IMR-90 (cell line): ENCODE measurements at regions not wholly inside any gene's neighbourhood (a gene's known extent, or its start where the extent isn't known, plus 50 kb on each side); places are given as distances from the start of the nearest gene placed in this dataset.
"Not testable (repeated sequence)": the region's sequence is repeated elsewhere in the genome, so short reads cannot be mapped to it uniquely, and the experiment has no call there.

ENCODE experiments used
- ATAC-seq: fragments of 200-7000 bp; cut with Tn5 transposase; 2 replicates; pipeline ENCODE4 v1.9.1; 2020; ENCODE audit warnings: low read depth, mild to moderate bottlenecking, moderate library complexity
- BruUV-seq: library from RNA; stranded (reverse); fragments of 400-500 nt; replicated peaks from 2 replicates; lab custom pipeline; 2021; lab: Mats Ljungman, UMichigan
- CTCF ChIA-PET: fragments of 300-600 bp; formaldehyde crosslinking; extraction: SDS; loops from one replicate; lab custom pipeline; 2021; ENCODE audit warnings: antibody characterized with exemption; lab: Yijun Ruan, JAX
- POLR2A ChIA-PET: fragments of 300-600 bp; sonication (Branson Sonifier 250); formaldehyde crosslinking; loops from one replicate; lab custom pipeline; 2022; ENCODE audit warnings: antibody characterized with exemption; ENCODE audit not compliant: unreplicated experiment; lab: Charles Lee
- DNase-seq: peaks from one replicate; pipeline ENCODE4 v3.0.0; 2013
- H2AFZ ChIP-seq: replicated peaks from 2 replicates; pipeline ENCODE3; 2013; ENCODE audit warnings: low read length, mild to moderate bottlenecking; ENCODE audit not compliant: poor library complexity
- H2AK5ac ChIP-seq: 2 replicates; pipeline ENCODE4 v1.6.1; 2013; ENCODE audit warnings: low read depth, low read length, inconsistent platforms
- H2AK9ac ChIP-seq: replicated peaks from 2 replicates; pipeline ENCODE3; 2013; ENCODE audit warnings: mild to moderate bottlenecking, low read depth, low read length, moderate library complexity; ENCODE audit not compliant: poor library complexity
- H2BK120ac ChIP-seq: 2 replicates; pipeline ENCODE4 v1.6.1; 2013; ENCODE audit warnings: low read depth, low read length, inconsistent platforms
- H2BK15ac ChIP-seq: 3 replicates; pipeline ENCODE4 v1.6.1; 2013; ENCODE audit warnings: low read depth, low read length, inconsistent platforms
- H2BK20ac ChIP-seq: 2 replicates; pipeline ENCODE4 v1.6.1; 2013; ENCODE audit warnings: low read depth, mild to moderate bottlenecking, inconsistent platforms, low read length, moderate library complexity
- H2BK5ac ChIP-seq: 2 replicates; pipeline ENCODE4 v1.6.1; 2013; ENCODE audit warnings: mild to moderate bottlenecking, low read depth, low read length, inconsistent platforms; ENCODE audit not compliant: poor library complexity, severe bottlenecking
- H3K14ac ChIP-seq: replicated peaks from 2 replicates; pipeline ENCODE4 v1.6.1; 2013; ENCODE audit warnings: low read depth, low read length, inconsistent platforms
- H3K18ac ChIP-seq: 2 replicates; pipeline ENCODE4 v1.6.1; 2013; ENCODE audit warnings: low read depth, low read length, control low read depth
- H3K23ac ChIP-seq: 2 replicates; pipeline ENCODE4 v1.6.1; 2013; ENCODE audit warnings: low read depth, low read length, inconsistent platforms
- H3K27ac ChIP-seq: 2 replicates; pipeline ENCODE4 v1.5.1; 2013; ENCODE audit warnings: mild to moderate bottlenecking, control low read depth, low read length; ENCODE audit not compliant: insufficient read depth
- H3K27me3 ChIP-seq: 2 replicates; pipeline ENCODE4 v1.6.1; 2013; ENCODE audit warnings: low read length; ENCODE audit not compliant: control insufficient read depth, insufficient read depth
- H3K36me3 ChIP-seq: 2 replicates; pipeline ENCODE4 v1.6.1; 2013; ENCODE audit warnings: low read length, mixed read lengths; ENCODE audit not compliant: control insufficient read depth, insufficient read depth
- H3K4ac ChIP-seq: 2 replicates; pipeline ENCODE4 v1.6.1; 2013; ENCODE audit warnings: low read depth, low read length, inconsistent platforms
- H3K4me1 ChIP-seq: 2 replicates; pipeline ENCODE4 v1.6.1; 2013; ENCODE audit warnings: low read length, mixed read lengths; ENCODE audit not compliant: control insufficient read depth, insufficient read depth
- H3K4me2 ChIP-seq: 2 replicates; pipeline ENCODE4 v1.6.1; 2013; ENCODE audit warnings: low read depth, mild to moderate bottlenecking, control low read depth, low read length, moderate library complexity
- H3K4me3 ChIP-seq: 2 replicates; pipeline ENCODE4 v1.5.1; 2013; ENCODE audit warnings: low read depth, mild to moderate bottlenecking, control low read depth, low read length, moderate library complexity; ENCODE audit not compliant: insufficient read depth
- H3K56ac ChIP-seq: 2 replicates; pipeline ENCODE4 v1.6.1; 2013; ENCODE audit warnings: low read length, inconsistent platforms; ENCODE audit not compliant: insufficient read depth; ENCODE audit errors: extremely low read depth
- H3K79me1 ChIP-seq, 2 experiments: 2 replicates each; pipeline ENCODE4 v1.6.1; 2013; ENCODE audit warnings: low read length in 2 of 2, inconsistent platforms in 1 of 2, low read depth in 1 of 2
- H3K9ac ChIP-seq: 2 replicates; pipeline ENCODE4 v1.6.1; 2013; ENCODE audit warnings: low read depth, low read length, control low read depth
- H3K9me1 ChIP-seq: 2 replicates; pipeline ENCODE4 v1.6.1; 2013; ENCODE audit warnings: low read length, inconsistent platforms; ENCODE audit not compliant: insufficient read depth
- H3K9me3 ChIP-seq: 2 replicates; pipeline ENCODE4 v1.6.1; 2013; ENCODE audit warnings: low read length; ENCODE audit not compliant: control insufficient read depth, insufficient read depth
- H4K20me1 ChIP-seq: 2 replicates; pipeline ENCODE4 v1.6.1; 2013; ENCODE audit warnings: low read length, inconsistent platforms; ENCODE audit not compliant: insufficient read depth
- H4K5ac ChIP-seq: 2 replicates; pipeline ENCODE4 v1.6.1; 2013; ENCODE audit warnings: mild to moderate bottlenecking, low read depth, low read length, control low read depth
- H4K8ac ChIP-seq, 2 experiments: 2 replicates each; pipeline ENCODE4 v1.6.1; 2013; ENCODE audit warnings: low read depth in 2 of 2, low read length in 2 of 2, control low read depth in 1 of 2, inconsistent platforms in 1 of 2
- H4K91ac ChIP-seq: 2 replicates; pipeline ENCODE4 v1.6.1; 2013; ENCODE audit warnings: low read depth, low read length, inconsistent platforms; ENCODE audit not compliant: insufficient read depth
- WGBS, 2 experiments: methylation state at CpG; one replicate each; pipeline versions ENCODE4 v1.1.5 to v1.1.7; 2013; ENCODE audit warnings: missing lambda C conversion rate in 2 of 2; ENCODE audit not compliant: insufficient read length in 1 of 2; ENCODE audit errors: extremely low coverage in 2 of 2; 5-methylcytosine and 5-hydroxymethylcytosine counted together
- dilution Hi-C: fragments of 300-500 bp; cut with HindIII; formaldehyde crosslinking; loops from one replicate; pipeline ENCODE4 v1.14.3; 2018; ENCODE audit warnings: low sequenced_read_pairs; ENCODE audit not compliant: unreplicated experiment
- in situ Hi-C: fragments of 300-500 bp; cut with MboI; formaldehyde crosslinking; loops from 3 replicates; pipeline ENCODE4 v1.14.3; 2019; ENCODE audit warnings: low sequenced_read_pairs, inconsistent platforms, mixed read lengths
- intact Hi-C: fragments of 100-400 bp; cut with micrococcal nuclease; formaldehyde crosslinking; loops from 2 replicates; pipeline ENCODE4 v1.10.0; 2022

DNA sequence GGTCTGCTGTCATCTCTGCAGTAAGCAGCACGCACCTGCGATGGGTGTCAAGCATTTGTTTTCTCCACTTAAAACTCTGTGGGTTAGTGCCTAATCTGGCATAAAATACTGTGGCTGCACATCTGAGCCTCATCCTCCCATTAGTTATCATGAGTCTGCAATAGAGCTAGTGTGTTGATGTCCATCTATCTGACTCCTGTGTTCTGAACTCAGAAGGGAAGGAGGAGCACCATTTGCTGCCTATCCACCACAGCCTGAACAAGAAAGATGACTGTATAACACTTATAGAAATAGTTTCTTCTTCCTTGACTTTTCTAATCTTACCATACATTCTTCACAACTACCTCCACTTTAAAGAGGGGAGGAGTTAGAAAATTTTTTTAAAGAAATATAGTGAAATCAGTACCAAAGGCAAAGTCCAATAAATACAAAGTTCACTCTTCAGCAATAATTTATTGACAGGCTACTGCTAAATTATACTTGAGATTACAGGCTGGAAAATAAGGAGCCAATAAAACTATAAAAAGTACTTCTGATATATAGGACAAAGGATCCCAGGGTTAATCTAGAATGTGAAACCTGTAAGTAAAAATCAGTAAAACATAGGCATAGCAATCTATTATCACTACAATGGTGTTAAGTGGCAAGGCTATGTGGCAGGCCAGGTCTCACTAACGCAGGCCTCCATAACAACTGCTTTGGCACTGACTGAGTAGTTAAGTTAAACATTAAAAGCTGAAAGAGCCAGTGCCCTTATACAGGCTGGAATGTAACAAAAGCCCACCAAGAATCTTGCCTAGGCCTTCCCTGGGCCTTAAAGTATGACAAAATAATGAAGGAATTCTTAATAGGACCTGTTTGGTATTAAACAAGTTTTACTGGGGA is 70.2 kb downstream of the LGALS9C start:
- dilution Hi-C loops, H3K4me1 ChIP-seq, DNase-seq, in situ Hi-C loops, H3K18ac ChIP-seq, H3K27me3 ChIP-seq, intact Hi-C loops, H3K4me2 ChIP-seq, H4K8ac ChIP-seq, H3K36me3 ChIP-seq, POLR2A ChIA-PET, H3K4me3 ChIP-seq, H3K14ac ChIP-seq, ATAC-seq, BruUV-seq, H4K91ac ChIP-seq, H2BK20ac ChIP-seq, H2AFZ ChIP-seq, H3K23ac ChIP-seq, H3K9me1 ChIP-seq, H2AK5ac ChIP-seq, H3K27ac ChIP-seq, CTCF ChIA-PET, H2BK5ac ChIP-seq, H3K9me3 ChIP-seq, H3K56ac ChIP-seq, H2AK9ac ChIP-seq, H2BK15ac ChIP-seq, H3K79me1 ChIP-seq, H2BK120ac ChIP-seq, H3K9ac ChIP-seq, H4K5ac ChIP-seq, H3K4ac ChIP-seq, H4K20me1 ChIP-seq: not testable (repeated sequence)
- WGBS, 2 experiments, result no CpG with 5 or more reads among the region's 3 CpGs

DNA sequence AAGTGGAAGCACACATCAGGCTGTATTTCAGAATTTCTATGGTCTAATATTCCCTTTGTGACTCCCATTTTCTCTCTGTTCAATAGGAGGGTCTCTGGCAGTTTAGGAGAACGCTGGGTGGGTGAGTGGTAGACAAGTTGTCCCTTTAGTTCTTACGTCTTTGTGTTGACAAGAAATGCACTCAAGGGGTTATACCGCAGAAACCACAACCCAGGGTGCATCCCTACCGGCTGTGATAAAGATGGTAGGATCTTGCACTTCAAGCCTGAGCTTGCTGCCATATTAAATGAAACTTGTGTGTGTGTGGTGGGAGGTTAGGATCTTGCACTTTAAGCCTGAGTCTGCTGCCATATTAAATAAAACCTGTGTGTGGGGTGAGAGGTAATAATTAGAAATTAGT is 80.5 kb downstream of the LGALS9C start:
- H2AFZ ChIP-seq, H3K9ac ChIP-seq, H3K4me1 ChIP-seq, H3K56ac ChIP-seq, in situ Hi-C loops, H2BK20ac ChIP-seq, H2AK9ac ChIP-seq, CTCF ChIA-PET, H3K9me1 ChIP-seq, H3K14ac ChIP-seq, H3K79me1 ChIP-seq, ATAC-seq, H4K20me1 ChIP-seq, H3K36me3 ChIP-seq, H2AK5ac ChIP-seq, dilution Hi-C loops, H4K5ac ChIP-seq, BruUV-seq, H4K8ac ChIP-seq, H3K23ac ChIP-seq, H2BK15ac ChIP-seq, H3K18ac ChIP-seq, H3K4ac ChIP-seq, H2BK120ac ChIP-seq, DNase-seq, H3K9me3 ChIP-seq, H3K4me2 ChIP-seq, H4K91ac ChIP-seq, H3K4me3 ChIP-seq, intact Hi-C loops, H2BK5ac ChIP-seq, H3K27me3 ChIP-seq, POLR2A ChIA-PET, H3K27ac ChIP-seq: not testable (repeated sequence)
- no CpG with 5 or more reads among the region's 4 CpGs for WGBS, 2 experiments
